ENCODE measurements at regions not wholly inside any gene's neighbourhood (a gene's known extent, or its start where the extent isn't known, plus 50 kb on each side); places are given as distances from the start of the nearest gene placed in this dataset.
"Not testable (repeated sequence)": the region's sequence is repeated elsewhere in the genome, so short reads cannot be mapped to it uniquely, and the experiment has no call there.

DNA sequence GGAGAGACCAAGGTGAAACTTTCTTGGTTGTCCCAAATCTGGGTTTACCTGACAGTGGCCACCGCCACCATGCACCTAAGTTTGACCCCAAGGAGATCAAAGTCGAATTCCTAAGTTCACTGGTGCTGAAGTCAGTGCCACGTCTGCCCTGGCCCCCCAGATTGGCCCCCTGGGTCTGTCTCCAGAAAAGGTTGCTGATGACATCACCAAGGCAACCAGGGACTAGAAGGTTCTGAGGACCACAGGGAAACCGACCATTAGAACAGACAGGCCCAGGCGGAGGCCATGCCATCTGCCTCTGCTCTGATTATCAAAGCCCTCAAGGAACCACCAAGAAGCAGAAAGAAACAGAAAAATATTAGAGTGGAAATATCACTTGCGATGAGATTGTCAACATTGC lies 91.2 kb downstream of the DLL1 start:
- no peak overlapping the region for H3K27ac ChIP-seq
- TF ChIP-seq POLR2A (IDR thresholded peaks at IDR 0.05) (no peak), POLR2AphosphoS5 (IDR thresholded peaks at IDR 0.05) (no peak), EP300 (IDR thresholded peaks at IDR 0.05) (no peak)
- TF ChIP-seq, protein P1, sequence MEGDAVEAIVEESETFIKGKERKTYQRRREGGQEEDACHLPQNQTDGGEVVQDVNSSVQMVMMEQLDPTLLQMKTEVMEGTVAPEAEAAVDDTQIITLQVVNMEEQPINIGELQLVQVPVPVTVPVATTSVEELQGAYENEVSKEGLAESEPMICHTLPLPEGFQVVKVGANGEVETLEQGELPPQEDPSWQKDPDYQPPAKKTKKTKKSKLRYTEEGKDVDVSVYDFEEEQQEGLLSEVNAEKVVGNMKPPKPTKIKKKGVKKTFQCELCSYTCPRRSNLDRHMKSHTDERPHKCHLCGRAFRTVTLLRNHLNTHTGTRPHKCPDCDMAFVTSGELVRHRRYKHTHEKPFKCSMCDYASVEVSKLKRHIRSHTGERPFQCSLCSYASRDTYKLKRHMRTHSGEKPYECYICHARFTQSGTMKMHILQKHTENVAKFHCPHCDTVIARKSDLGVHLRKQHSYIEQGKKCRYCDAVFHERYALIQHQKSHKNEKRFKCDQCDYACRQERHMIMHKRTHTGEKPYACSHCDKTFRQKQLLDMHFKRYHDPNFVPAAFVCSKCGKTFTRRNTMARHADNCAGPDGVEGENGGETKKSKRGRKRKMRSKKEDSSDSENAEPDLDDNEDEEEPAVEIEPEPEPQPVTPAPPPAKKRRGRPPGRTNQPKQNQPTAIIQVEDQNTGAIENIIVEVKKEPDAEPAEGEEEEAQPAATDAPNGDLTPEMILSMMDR (IDR thresholded peaks at IDR 0.05): no peak
- H3K4me1 ChIP-seq: no peaks in the 10 kb centered on the region
- 85 to 89% methylated on average over 6 of the region's 6 CpGs for WGBS, 2 donors
- DNase-seq (no peak), ATAC-seq (ENCODE audit: low FRiP score in 2 of 2) (no peak)
- H3K9me3 ChIP-seq: peaks cover 8 to 17% (median 13%) of the 10 kb centered on the region in 4 donors
- no peaks in the 10 kb centered on the region for H3K36me3 ChIP-seq
- no peaks in the 10 kb centered on the region for H3K27me3 ChIP-seq
- no peak overlapping the region for H3K4me3 ChIP-seq

DNA sequence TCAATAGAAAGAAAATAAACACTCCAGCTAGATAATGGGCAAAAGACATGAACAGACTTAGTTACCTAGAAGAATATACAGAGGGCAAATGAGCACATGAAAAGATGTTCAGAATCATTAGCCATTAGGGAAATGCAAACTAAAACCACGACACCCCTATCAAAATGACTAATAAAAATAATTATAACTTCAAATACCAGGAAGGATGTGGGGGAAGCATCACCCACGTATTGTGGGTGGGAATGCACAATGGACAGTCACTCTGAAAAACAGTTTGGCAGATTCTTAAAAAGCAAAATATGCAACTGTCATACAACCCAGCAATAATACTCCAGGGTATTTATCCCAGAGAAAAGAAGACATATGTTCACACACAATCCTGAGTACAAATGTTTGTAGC lies 92.6 kb downstream of the DLL1 start:
- H3K4me3 ChIP-seq: no peak overlapping the region
- TF ChIP-seq POLR2AphosphoS5 (IDR thresholded peaks at IDR 0.05): no peak
- TF ChIP-seq, protein P1 (IDR thresholded peaks at IDR 0.05): no peak
- TF ChIP-seq EP300 (IDR thresholded peaks at IDR 0.05): no peak
- TF ChIP-seq POLR2A (IDR thresholded peaks at IDR 0.05): no peak
- H3K9me3 ChIP-seq: peaks cover 8 to 17% (median 13%) of the 10 kb centered on the region in 4 donors
- no peak overlapping the region for H3K27ac ChIP-seq
- no peak for DNase-seq
- H3K27me3 ChIP-seq: no peaks in the 10 kb centered on the region
- H3K4me1 ChIP-seq: no peaks in the 10 kb centered on the region
- H3K36me3 ChIP-seq: no peaks in the 10 kb centered on the region
- no peak for ATAC-seq (ENCODE audit: low FRiP score in 2 of 2)
- WGBS, 2 donors: 31 to 37% methylated on average over 2 of the region's 2 CpGs

DNA sequence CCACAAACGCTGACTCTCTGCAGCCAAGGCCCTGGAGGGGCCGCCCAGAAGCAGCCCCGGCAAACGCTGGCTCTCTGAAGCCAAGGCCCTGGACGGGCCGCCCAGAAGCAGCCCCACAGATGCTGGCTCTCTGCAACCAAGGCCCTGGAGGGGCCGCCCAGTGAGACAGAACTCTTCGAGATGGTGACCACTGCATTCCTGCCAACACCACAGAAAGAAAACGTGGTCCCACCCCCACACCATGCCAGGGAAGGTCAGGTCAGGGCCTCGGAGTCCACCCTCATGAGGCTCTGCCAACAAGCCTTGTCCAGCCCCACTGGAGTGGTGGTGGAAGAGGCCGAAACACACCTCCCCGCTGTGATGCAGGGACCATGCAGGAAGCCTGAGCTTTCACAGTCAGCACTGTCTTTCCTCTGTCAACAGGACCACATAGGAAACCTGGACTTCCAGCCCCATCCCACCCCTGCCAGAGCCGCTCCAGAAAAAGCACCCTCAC lies 97.5 kb downstream of the DLL1 start:
- no peak for TF ChIP-seq POLR2A (IDR thresholded peaks at IDR 0.05)
- TF ChIP-seq, protein P1 (IDR thresholded peaks at IDR 0.05): no peak
- no peak for TF ChIP-seq EP300 (IDR thresholded peaks at IDR 0.05)
- no peak for TF ChIP-seq POLR2AphosphoS5 (IDR thresholded peaks at IDR 0.05)
- DNase-seq: no peak
- H3K27ac ChIP-seq: no peak overlapping the region
- no peaks in the 10 kb centered on the region for H3K27me3 ChIP-seq
- H3K4me3 ChIP-seq: no peak overlapping the region
- H3K36me3 ChIP-seq: no peaks in the 10 kb centered on the region
- peaks cover 8 to 17% (median 13%) of the 10 kb centered on the region in 4 donors for H3K9me3 ChIP-seq
- no peak for ATAC-seq (ENCODE audit: low FRiP score in 2 of 2)
- H3K4me1 ChIP-seq: no peaks in the 10 kb centered on the region
- WGBS, 2 donors: 89 to 100% methylated on average over 1 to 13 of the region's 13 CpGs

DNA sequence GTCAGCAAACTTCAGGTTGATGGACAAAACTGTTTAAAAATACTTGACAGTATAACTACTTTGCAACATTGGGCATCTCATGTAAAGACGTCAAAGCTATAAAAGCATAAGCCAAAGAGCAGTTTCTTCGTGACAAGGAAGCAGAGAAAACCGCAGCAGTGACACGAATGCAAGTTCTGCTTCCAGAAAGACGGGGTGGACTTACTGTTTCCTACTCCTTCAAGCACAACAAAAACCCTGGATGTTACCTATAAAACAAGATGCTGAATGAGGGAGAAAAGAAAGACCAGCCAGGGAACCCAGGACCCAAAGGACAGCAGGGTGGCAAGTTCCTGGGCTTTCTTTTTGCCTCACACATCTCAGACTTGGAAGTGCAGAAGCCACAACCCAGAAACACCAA lies 98.0 kb downstream of the DLL1 start:
- DNase-seq (no peak), ATAC-seq (ENCODE audit: low FRiP score in 2 of 2) (no peak)
- 89% methylated on average over 5 of the region's 5 CpGs for WGBS, 2 donors
- Histone ChIP-seq H3K4me1 (no peaks in the 10 kb centered on the region), H3K27ac (no peak overlapping the region), H3K27me3 (no peaks in the 10 kb centered on the region), H3K36me3 (no peaks in the 10 kb centered on the region), H3K9me3 (peaks cover 8 to 17% (median 13%) of the 10 kb centered on the region in 4 donors), H3K4me3 (no peak overlapping the region)
- no peak for TF ChIP-seq POLR2AphosphoS5 (IDR thresholded peaks at IDR 0.05)
- no peak for TF ChIP-seq EP300 (IDR thresholded peaks at IDR 0.05)
- TF ChIP-seq POLR2A (IDR thresholded peaks at IDR 0.05): no peak
- TF ChIP-seq, protein P1 (IDR thresholded peaks at IDR 0.05): no peak

- H3K36me3 ChIP-seq; H3K27me3 ChIP-seq; H3K4me1 ChIP-seq; ATAC-seq (ENCODE audit: low FRiP score in 2 of 2); DNase-seq; H3K4me3 ChIP-seq; H3K27ac ChIP-seq: not testable (repeated sequence)
- peaks cover 8 to 17% (median 13%) of the 10 kb centered on the region in 4 donors for H3K9me3 ChIP-seq
- 80 to 83% methylated on average over 4 to 8 of the region's 8 CpGs for WGBS, 2 donors
Observed at GRCh38 chr6:170192101-170192500, 98.8 kb downstream of the DLL1 start.

All from upper lobe of left lung (tissue), 6 donors.